Bronchial epithelial cell (primary cell): ENCODE measurements at regions not wholly inside any gene's neighbourhood (a gene's known extent, or its start where the extent isn't known, plus 50 kb on each side); places are given as distances from the start of the nearest gene placed in this dataset.

ENCODE experiments used
- DNase-seq: peaks from one replicate; pipeline ENCODE4 v3.0.0-alpha.2; 2010; ENCODE audit warnings: low read depth
- FAIRE-seq: peaks from 2 replicates; lab custom pipeline; 2011; peaks lifted over from hg19 to GRCh38; lab: Jason Lieb, UNC
- H3K27me3 ChIP-seq: 2 replicates; pipeline ENCODE4 v1.5.1; 2011; ENCODE audit warnings: low read length; ENCODE audit not compliant: control insufficient read depth, insufficient read depth
- H3K36me3 ChIP-seq: 2 replicates; pipeline ENCODE4 v1.5.1; 2011; ENCODE audit warnings: low read length; ENCODE audit not compliant: control insufficient read depth, insufficient read depth
- H3K4me3 ChIP-seq: 2 replicates; pipeline ENCODE4 v1.5.1; 2011; ENCODE audit warnings: mild to moderate bottlenecking, low read depth, low read length, control low read depth
- CTCF ChIP-seq: IDR thresholded peaks from 2 replicates; pipeline ENCODE4 v1.5.1; 2011; ENCODE audit warnings: mild to moderate bottlenecking, moderate library complexity, low read length, control low read depth, inconsistent platforms; ENCODE audit not compliant: insufficient read depth, severe bottlenecking

- FAIRE-seq (no peak), DNase-seq (no peak)
- H3K4me3 ChIP-seq: no peak overlapping the region
- no peaks in the 10 kb centered on the region for H3K27me3 ChIP-seq
- H3K36me3 ChIP-seq: no peaks in the 10 kb centered on the region
- TF ChIP-seq CTCF: no peak
Observed at GRCh38 chr2:81250270-81250669, 945.7 kb upstream of the LRRTM1 start.

GRCh38 chr2:81249152-81249551 is 944.6 kb upstream of the LRRTM1 start:
- Histone ChIP-seq H3K36me3 (no peaks in the 10 kb centered on the region), H3K27me3 (no peaks in the 10 kb centered on the region), H3K4me3 (no peak overlapping the region)
- TF ChIP-seq CTCF: no peak
- no peak for DNase-seq
- no peak for FAIRE-seq

- FAIRE-seq (peak; percentile 28), DNase-seq (no peak)
- Histone ChIP-seq H3K27me3 (no peaks in the 10 kb centered on the region), H3K4me3 (no peak overlapping the region), H3K36me3 (no peaks in the 10 kb centered on the region)
- no peak for TF ChIP-seq CTCF
Observed at GRCh38 chr2:81247648-81248047, 943.1 kb upstream of the LRRTM1 start.

- Histone ChIP-seq H3K36me3 (no peaks in the 10 kb centered on the region), H3K4me3 (no peak overlapping the region), H3K27me3 (no peaks in the 10 kb centered on the region)
- TF ChIP-seq CTCF: no peak
- DNase-seq (no peak), FAIRE-seq (no peak)
Observed at GRCh38 chr2:81242501-81242900, 937.9 kb upstream of the LRRTM1 start.

- H3K27me3 ChIP-seq: no peaks in the 10 kb centered on the region
- no peak for TF ChIP-seq CTCF
- no peak for FAIRE-seq
Observed at GRCh38 chr2:81238462-81238861, 933.9 kb upstream of the LRRTM1 start.

GRCh38 chr2:81235601-81236000 is 931.0 kb upstream of the LRRTM1 start:
- TF ChIP-seq CTCF: no peak
- H3K36me3 ChIP-seq: no peaks in the 10 kb centered on the region
- FAIRE-seq (no peak), DNase-seq (no peak)
- H3K27me3 ChIP-seq: no peaks in the 10 kb centered on the region
- H3K4me3 ChIP-seq: no peak overlapping the region

More at GRCh38 chr2:81238462-81238861, 933.9 kb upstream of the LRRTM1 start:
- Histone ChIP-seq H3K4me3 (no peak overlapping the region), H3K36me3 (no peaks in the 10 kb centered on the region)
- DNase-seq: peak; percentile 13
